OCI-LY7 (cell line): ENCODE measurements at regions not wholly inside any gene's neighbourhood (a gene's known extent, or its start where the extent isn't known, plus 50 kb on each side); places are given as distances from the start of the nearest gene placed in this dataset.
"Not testable (repeated sequence)": the region's sequence is repeated elsewhere in the genome, so short reads cannot be mapped to it uniquely, and the experiment has no call there.

Experiments
- CTCF ChIP-seq: fragments of 200-600 bp; sonication (generic); conservative IDR thresholded peaks from 2 replicates; pipeline ENCODE4 v1.5.1; 2014; ENCODE audit warnings: mild to moderate bottlenecking, antibody characterized with exemption, low read length, moderate library complexity, mixed read lengths
- EZH2phosphoT487 ChIP-seq: fragments of 200-600 bp; sonication (generic); IDR thresholded peaks from 2 replicates; pipeline ENCODE4 v1.6.1; 2018; ENCODE audit warnings: low read depth, borderline replicate concordance, mild to moderate bottlenecking, mixed run types, antibody characterized with exemption, low read length, moderate library complexity, mixed read lengths

GRCh38 chr13:22941495-22941894 lies 239.3 kb upstream of the SGCG start:
- TF ChIP-seq CTCF, EZH2phosphoT487: not testable (repeated sequence)
